ENCODE measurements at regions not wholly inside any gene's neighbourhood (a gene's known extent, or its start where the extent isn't known, plus 50 kb on each side); places are given as distances from the start of the nearest gene placed in this dataset.

DNA sequence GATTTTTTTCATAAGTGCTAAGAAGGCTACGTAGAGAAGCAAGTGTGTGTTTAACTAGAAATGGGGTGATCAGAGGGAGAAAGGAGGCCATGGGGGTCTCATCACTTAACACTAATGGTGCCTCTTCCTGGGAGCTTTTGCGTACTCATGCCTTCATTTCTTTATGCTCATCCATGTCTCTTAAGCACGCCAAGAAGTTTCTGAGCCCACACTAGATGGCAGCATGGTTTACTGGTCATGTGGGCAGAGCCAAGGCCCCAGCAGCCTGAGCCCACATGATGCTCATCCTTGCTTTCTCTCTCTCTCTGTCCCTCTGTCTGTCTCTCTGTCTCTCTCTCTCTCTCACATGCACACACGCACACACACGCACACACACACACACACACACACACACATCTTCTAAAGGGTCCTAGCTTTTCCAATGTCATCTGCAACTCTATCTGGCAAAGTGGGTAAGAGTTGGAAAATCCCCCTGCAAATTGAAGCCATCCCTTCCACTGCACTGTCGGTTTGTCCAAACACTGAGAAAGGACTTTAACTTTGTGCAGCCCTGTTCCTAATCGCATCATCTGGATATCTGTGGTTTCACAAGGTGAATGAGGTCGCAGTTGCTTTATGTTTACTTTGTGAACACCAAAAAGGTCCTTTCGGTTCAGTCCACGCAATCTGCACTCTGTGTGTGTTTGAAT is 137.1 kb upstream of the CCDC68 start:
- Mint-ChIP-seq H3K4me3 (no peak overlapping the region), H3K36me3 (ENCODE audit: insufficient read depth in 2 of 2) (no peaks in the 10 kb centered on the region), H3K9me3 (no peaks in the 10 kb centered on the region), H3K4me1 (ENCODE audit: low read depth) (no peaks in the 10 kb centered on the region), H3K27ac (no peak overlapping the region), H3K27me3 (ENCODE audit: low read depth) (no peaks in the 10 kb centered on the region)
- ATAC-seq (replicated peaks in 1 of 2) = no peak
- no peak for DNase-seq

DNA sequence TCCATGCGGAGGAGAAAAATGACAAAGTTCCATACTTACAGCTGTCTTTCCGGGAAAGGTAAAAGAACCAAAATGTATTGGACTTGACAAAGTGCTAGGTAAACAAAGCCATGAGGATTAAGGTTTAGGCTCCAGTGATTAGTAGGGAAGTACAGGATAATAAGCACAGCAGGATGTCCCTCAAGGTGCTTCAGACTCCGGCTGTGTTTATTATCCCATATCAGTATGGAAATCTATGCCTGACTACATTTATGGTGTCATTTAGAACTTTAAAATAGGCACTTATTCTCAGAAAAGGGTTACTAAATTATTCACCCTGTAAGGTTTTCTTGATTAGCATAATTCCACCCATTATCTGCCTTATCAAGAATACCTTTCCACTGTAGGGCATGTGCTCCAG is 136.3 kb upstream of the CCDC68 start:
- no peaks in the 10 kb centered on the region for H3K36me3 Mint-ChIP-seq (ENCODE audit: insufficient read depth in 2 of 2)
- H3K9me3 Mint-ChIP-seq = no peaks in the 10 kb centered on the region
- no peak overlapping the region for H3K27ac Mint-ChIP-seq
- H3K4me3 Mint-ChIP-seq = no peak overlapping the region
- ATAC-seq (replicated peaks in 1 of 2) (no peak), DNase-seq (no peak)
- no peaks in the 10 kb centered on the region for H3K4me1 Mint-ChIP-seq (ENCODE audit: low read depth)
- H3K27me3 Mint-ChIP-seq (ENCODE audit: low read depth) = no peaks in the 10 kb centered on the region

- no peak overlapping the region for H3K27ac Mint-ChIP-seq
- no peaks in the 10 kb centered on the region for H3K36me3 Mint-ChIP-seq (ENCODE audit: insufficient read depth in 2 of 2)
- DNase-seq (no peak), ATAC-seq (replicated peaks in 1 of 2) (no peak)
- no peak overlapping the region for H3K4me3 Mint-ChIP-seq
- H3K27me3 Mint-ChIP-seq (ENCODE audit: low read depth) = no peaks in the 10 kb centered on the region
- no peaks in the 10 kb centered on the region for H3K4me1 Mint-ChIP-seq (ENCODE audit: low read depth)
- no peaks in the 10 kb centered on the region for H3K9me3 Mint-ChIP-seq
Observed at GRCh38 chr18:55093808-55094207, 134.5 kb upstream of the CCDC68 start.

DNA sequence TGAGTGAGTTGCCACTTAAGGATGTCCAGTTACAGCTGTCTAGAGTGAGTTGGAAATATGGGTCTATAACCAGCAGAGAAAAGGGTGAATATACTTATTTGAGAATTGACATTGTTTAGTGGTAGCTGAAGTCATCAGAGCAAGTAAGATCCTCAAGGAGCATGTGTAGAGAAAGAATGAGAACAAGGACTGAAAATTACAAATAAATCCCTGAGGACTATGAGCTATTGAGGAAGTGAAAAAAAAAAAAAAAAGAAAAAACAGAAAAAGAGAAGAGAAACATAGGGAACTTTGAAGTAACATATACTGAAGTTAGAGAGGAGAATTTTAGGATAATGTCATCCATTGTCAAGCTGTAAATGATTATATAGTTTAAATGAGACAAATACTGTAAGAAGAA is 134.0 kb upstream of the CCDC68 start:
- H3K27me3 Mint-ChIP-seq (ENCODE audit: low read depth) = no peaks in the 10 kb centered on the region
- no peaks in the 10 kb centered on the region for H3K36me3 Mint-ChIP-seq (ENCODE audit: insufficient read depth in 2 of 2)
- no peak overlapping the region for H3K27ac Mint-ChIP-seq
- no peak for ATAC-seq (replicated peaks in 1 of 2)
- no peak overlapping the region for H3K4me3 Mint-ChIP-seq
- no peaks in the 10 kb centered on the region for H3K4me1 Mint-ChIP-seq (ENCODE audit: low read depth)
- DNase-seq = no peak
- no peaks in the 10 kb centered on the region for H3K9me3 Mint-ChIP-seq

DNA sequence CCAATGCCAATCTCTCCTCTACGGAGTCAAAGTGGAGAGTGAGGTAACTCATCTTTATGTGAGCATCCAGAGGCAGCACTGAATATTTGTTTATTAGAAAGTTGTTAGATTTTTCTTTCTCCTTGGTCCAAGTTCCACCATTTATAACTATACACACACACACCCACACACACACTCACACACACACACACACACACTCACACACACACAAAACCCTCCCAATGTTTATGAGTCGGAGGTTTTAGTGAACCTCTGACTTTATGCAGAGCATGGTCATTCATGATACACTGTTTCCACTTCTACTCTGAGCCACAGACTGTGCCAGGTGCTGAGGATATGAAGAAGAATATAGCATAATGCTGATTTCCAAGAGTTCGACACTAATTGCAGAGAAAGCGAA is 132.9 kb upstream of the CCDC68 start:
- no peak overlapping the region for H3K4me3 Mint-ChIP-seq
- no peak overlapping the region for H3K27ac Mint-ChIP-seq
- no peaks in the 10 kb centered on the region for H3K36me3 Mint-ChIP-seq (ENCODE audit: insufficient read depth in 2 of 2)
- ATAC-seq (replicated peaks in 1 of 2) = no peak
- no peaks in the 10 kb centered on the region for H3K4me1 Mint-ChIP-seq (ENCODE audit: low read depth)
- no peaks in the 10 kb centered on the region for H3K9me3 Mint-ChIP-seq
- no peaks in the 10 kb centered on the region for H3K27me3 Mint-ChIP-seq (ENCODE audit: low read depth)
- no peak for DNase-seq

DNA sequence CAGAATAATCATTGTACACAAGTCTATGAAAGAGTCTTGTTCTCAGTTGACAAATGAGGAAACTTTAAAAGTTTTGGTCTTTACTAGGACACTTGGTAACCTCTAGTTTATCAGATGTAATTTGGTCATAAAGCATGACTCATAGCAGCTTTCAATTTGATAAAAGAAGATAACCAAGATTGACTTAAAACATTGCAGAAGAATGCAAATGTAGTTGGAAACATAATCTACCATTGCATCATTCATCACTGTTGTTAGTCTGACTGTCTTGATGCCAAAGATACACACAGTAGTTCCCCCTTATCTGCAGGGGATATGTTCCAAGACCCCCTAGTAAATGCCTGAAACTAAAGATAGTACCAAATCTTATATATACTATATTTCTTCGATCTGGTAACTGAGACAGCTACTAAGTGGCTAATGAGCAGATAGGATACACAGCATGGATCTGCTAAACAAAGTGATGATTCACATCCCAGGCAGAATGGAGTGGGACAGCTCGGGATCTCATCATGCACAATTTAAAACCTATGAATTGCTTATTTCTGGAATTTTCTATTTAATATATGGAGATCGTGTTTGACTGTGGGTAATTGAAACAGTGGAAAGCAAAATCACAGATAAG is 131.4 kb upstream of the CCDC68 start:
- H3K27ac Mint-ChIP-seq = no peak overlapping the region
- peak in 1 of 2 donors; percentile 13 for ATAC-seq (replicated peaks in 1 of 2)
- no peaks in the 10 kb centered on the region for H3K4me1 Mint-ChIP-seq (ENCODE audit: low read depth)
- no peaks in the 10 kb centered on the region for H3K9me3 Mint-ChIP-seq
- H3K36me3 Mint-ChIP-seq (ENCODE audit: insufficient read depth in 2 of 2) = no peaks in the 10 kb centered on the region
- DNase-seq = no peak
- no peaks in the 10 kb centered on the region for H3K27me3 Mint-ChIP-seq (ENCODE audit: low read depth)
- H3K4me3 Mint-ChIP-seq = no peak overlapping the region

GRCh38 chr18:55089610-55090009 is 130.3 kb upstream of the CCDC68 start:
- ATAC-seq (replicated peaks in 1 of 2) = no peak
- Mint-ChIP-seq H3K27ac (no peak overlapping the region), H3K4me3 (no peak overlapping the region), H3K9me3 (no peaks in the 10 kb centered on the region), H3K4me1 (ENCODE audit: low read depth) (no peaks in the 10 kb centered on the region), H3K27me3 (ENCODE audit: low read depth) (no peaks in the 10 kb centered on the region), H3K36me3 (ENCODE audit: insufficient read depth in 2 of 2) (no peaks in the 10 kb centered on the region)
- DNase-seq = no peak

DNA sequence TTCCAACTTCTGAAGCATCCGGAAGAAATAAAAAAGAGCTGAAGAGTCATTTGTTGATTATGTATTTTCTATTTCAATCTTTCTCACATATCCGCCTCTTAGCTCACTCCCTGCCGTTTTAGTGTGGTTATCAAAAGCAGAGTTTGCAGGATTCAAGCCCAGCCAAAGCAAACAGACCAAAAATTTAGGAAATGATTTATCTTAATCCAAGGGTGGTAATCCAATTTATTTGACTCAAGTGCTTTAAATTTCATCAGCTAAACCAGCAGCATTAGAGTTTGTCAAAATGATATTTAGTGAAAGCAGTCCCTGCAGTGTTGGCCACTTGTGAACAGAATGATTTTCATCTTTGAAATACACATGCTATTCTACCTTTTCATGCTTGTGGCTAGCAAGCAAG is 129.3 kb upstream of the CCDC68 start:
- ATAC-seq (replicated peaks in 1 of 2) (no peak), DNase-seq (no peak)
- Mint-ChIP-seq H3K4me3 (no peak overlapping the region), H3K4me1 (ENCODE audit: low read depth) (no peaks in the 10 kb centered on the region), H3K27me3 (ENCODE audit: low read depth) (no peaks in the 10 kb centered on the region), H3K9me3 (no peaks in the 10 kb centered on the region), H3K27ac (no peak overlapping the region), H3K36me3 (ENCODE audit: insufficient read depth in 2 of 2) (no peaks in the 10 kb centered on the region)

GRCh38 chr18:55088000-55088401 is 128.7 kb upstream of the CCDC68 start:
- Mint-ChIP-seq H3K36me3 (ENCODE audit: insufficient read depth in 2 of 2) (no peaks in the 10 kb centered on the region), H3K4me3 (no peak overlapping the region), H3K4me1 (ENCODE audit: low read depth) (no peaks in the 10 kb centered on the region), H3K27ac (no peak overlapping the region), H3K27me3 (ENCODE audit: low read depth) (no peaks in the 10 kb centered on the region), H3K9me3 (no peaks in the 10 kb centered on the region)
- DNase-seq = no peak
- no peak for ATAC-seq (replicated peaks in 1 of 2)

GRCh38 chr18:55086906-55087305 is 127.6 kb upstream of the CCDC68 start:
- no peak overlapping the region for H3K4me3 Mint-ChIP-seq
- no peak for DNase-seq
- ATAC-seq (replicated peaks in 1 of 2) = no peak
- H3K4me1 Mint-ChIP-seq (ENCODE audit: low read depth) = no peaks in the 10 kb centered on the region
- no peaks in the 10 kb centered on the region for H3K36me3 Mint-ChIP-seq (ENCODE audit: insufficient read depth in 2 of 2)
- no peaks in the 10 kb centered on the region for H3K9me3 Mint-ChIP-seq
- H3K27ac Mint-ChIP-seq = no peak overlapping the region
- no peaks in the 10 kb centered on the region for H3K27me3 Mint-ChIP-seq (ENCODE audit: low read depth)

DNA sequence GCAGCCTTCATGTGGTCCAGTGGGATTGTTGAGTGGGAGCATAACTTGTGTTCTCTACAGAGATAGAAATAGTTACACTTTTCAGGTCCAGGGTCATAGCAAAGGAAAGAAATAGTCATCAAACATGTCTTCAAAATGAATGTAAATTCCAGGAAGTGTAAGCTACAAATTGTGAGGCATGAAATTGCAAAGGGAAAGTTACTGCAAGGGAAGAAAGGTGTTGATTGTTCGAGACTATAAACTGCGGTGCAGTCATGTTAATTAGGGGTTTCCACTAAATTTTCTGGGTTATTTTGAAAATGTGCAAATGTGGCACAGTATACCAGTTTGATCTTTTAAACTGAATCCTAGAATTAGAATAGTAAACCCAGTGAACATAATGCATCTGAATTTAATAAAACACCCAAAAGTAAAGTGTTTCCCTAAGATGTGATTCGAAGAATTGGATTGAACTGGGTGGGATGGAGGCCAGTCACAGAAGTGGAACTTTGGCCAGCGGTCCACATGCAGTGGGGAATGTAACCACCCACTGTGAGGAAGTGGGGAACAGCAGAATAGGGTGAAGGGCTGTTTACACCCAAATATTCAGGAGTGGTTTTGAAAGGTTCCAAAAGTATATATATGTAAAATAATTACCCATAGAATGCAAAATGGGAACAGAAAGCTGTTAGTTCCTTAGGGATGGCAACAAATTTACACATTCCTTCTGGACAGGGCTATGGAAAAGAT is 126.5 kb upstream of the CCDC68 start:
- Mint-ChIP-seq H3K9me3 (no peaks in the 10 kb centered on the region), H3K36me3 (ENCODE audit: insufficient read depth in 2 of 2) (no peaks in the 10 kb centered on the region), H3K4me1 (ENCODE audit: low read depth) (no peaks in the 10 kb centered on the region), H3K4me3 (no peak overlapping the region), H3K27ac (no peak overlapping the region), H3K27me3 (ENCODE audit: low read depth) (no peaks in the 10 kb centered on the region)
- ATAC-seq (replicated peaks in 1 of 2) (no peak), DNase-seq (no peak)

GRCh38 chr18:55084550-55084949 is 125.3 kb upstream of the CCDC68 start:
- Mint-ChIP-seq H3K27ac (no peak overlapping the region), H3K9me3 (no peaks in the 10 kb centered on the region), H3K4me1 (ENCODE audit: low read depth) (no peaks in the 10 kb centered on the region), H3K36me3 (ENCODE audit: insufficient read depth in 2 of 2) (no peaks in the 10 kb centered on the region), H3K27me3 (ENCODE audit: low read depth) (no peaks in the 10 kb centered on the region), H3K4me3 (no peak overlapping the region)
- ATAC-seq (replicated peaks in 1 of 2) = no peak
- DNase-seq = no peak

DNA sequence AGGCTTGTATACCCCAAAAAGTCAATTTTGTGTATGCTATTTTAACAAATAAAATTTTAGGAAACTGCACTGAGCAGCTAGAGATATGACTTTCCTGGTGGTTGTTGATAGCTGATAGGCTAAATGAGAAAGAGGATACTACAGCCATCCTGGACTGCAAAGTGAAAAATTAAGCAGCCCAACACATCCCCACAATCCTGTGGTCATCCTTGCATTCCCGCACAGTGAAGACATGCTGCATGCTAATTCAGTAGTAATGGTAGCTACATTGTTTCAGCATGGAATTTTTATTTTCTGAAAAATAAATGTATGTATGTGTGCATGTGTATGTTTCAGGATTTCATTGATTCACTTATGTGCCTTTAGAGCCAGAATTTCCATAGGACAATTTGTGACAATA is 124.2 kb upstream of the CCDC68 start:
- H3K4me3 Mint-ChIP-seq = no peak overlapping the region
- no peak overlapping the region for H3K27ac Mint-ChIP-seq
- ATAC-seq (replicated peaks in 1 of 2) (no peak), DNase-seq (no peak)
- no peaks in the 10 kb centered on the region for H3K27me3 Mint-ChIP-seq (ENCODE audit: low read depth)
- H3K4me1 Mint-ChIP-seq (ENCODE audit: low read depth) = no peaks in the 10 kb centered on the region
- H3K9me3 Mint-ChIP-seq = no peaks in the 10 kb centered on the region
- H3K36me3 Mint-ChIP-seq (ENCODE audit: insufficient read depth in 2 of 2) = no peaks in the 10 kb centered on the region

Measured in activated T-cell treated with anti-CD3 and anti-CD28 coated beads, Interleukin-2, amount 50 U/mL, for 72 hours (primary cell).